HEK293T (cell line): ENCODE measurements at regions not wholly inside any gene's neighbourhood (a gene's known extent, or its start where the extent isn't known, plus 50 kb on each side); places are given as distances from the start of the nearest gene placed in this dataset.
A peak's percentile ranks its signal among the peaks of the same experiment; 100 is the strongest.

Experiments used
- CTCF ChIA-PET: fragments of 350-600 bp; formaldehyde crosslinking; extraction: SDS; loops from one replicate; lab custom pipeline; 2021; ENCODE audit warnings: antibody characterized with exemption, inconsistent platforms; lab: Yijun Ruan, JAX
- POLR2A ChIA-PET: fragments of 350-600 bp; formaldehyde crosslinking; extraction: SDS; loops from one replicate; lab custom pipeline; 2020; ENCODE audit warnings: antibody characterized with exemption, inconsistent platforms; lab: Yijun Ruan, JAX
- DNase-seq: peaks from one replicate; pipeline ENCODE4 v3.0.0; 2012; ENCODE audit warnings: mixed read lengths; ENCODE audit errors: extremely low spot score
- ARNT ChIP-seq: fragments of 450-650 bp; IDR thresholded peaks from 2 replicates; pipeline ENCODE4 v1.6.1; 2017; ENCODE audit warnings: mild to moderate bottlenecking
- BHLHE40 ChIP-seq: fragments of 450-650 bp; IDR thresholded peaks from 2 replicates; pipeline ENCODE4 v1.6.1; 2016; ENCODE audit warnings: mild to moderate bottlenecking, moderate library complexity, borderline replicate concordance
- CTBP1 ChIP-seq: fragments of 450-650 bp; IDR thresholded peaks from 2 replicates; pipeline ENCODE4 v1.6.1; 2016; ENCODE audit warnings: borderline replicate concordance
- ELF4 ChIP-seq: fragments of 450-650 bp; IDR thresholded peaks from 2 replicates; pipeline ENCODE4 v1.6.1; 2017; ENCODE audit warnings: antibody characterized with exemption
- FOXA1 ChIP-seq: fragments of 450-650 bp; IDR thresholded peaks from 2 replicates; pipeline ENCODE4 v1.6.1; 2016; ENCODE audit warnings: mild to moderate bottlenecking
- FOXK2 ChIP-seq: fragments of 450-650 bp; IDR thresholded peaks from 2 replicates; pipeline ENCODE4 v1.6.1; 2016; ENCODE audit warnings: mild to moderate bottlenecking
- FOXM1 ChIP-seq: fragments of 450-650 bp; IDR thresholded peaks from 2 replicates; pipeline ENCODE4 v1.6.1; 2017; ENCODE audit warnings: mild to moderate bottlenecking, borderline replicate concordance
- HDGF ChIP-seq: fragments of 450-650 bp; IDR thresholded peaks from 2 replicates; pipeline ENCODE4 v1.6.1; 2017; ENCODE audit warnings: antibody characterized with exemption, borderline replicate concordance
- L3MBTL2 ChIP-seq: fragments of 450-650 bp; conservative IDR thresholded peaks from 2 replicates; pipeline ENCODE4 v1.6.1; 2016; ENCODE audit warnings: mild to moderate bottlenecking
- LEF1 ChIP-seq: fragments of 450-650 bp; IDR thresholded peaks from 2 replicates; pipeline ENCODE4 v1.6.1; 2017; ENCODE audit warnings: mild to moderate bottlenecking, borderline replicate concordance
- NFRKB ChIP-seq: fragments of 450-650 bp; IDR thresholded peaks from 2 replicates; pipeline ENCODE4 v1.6.1; 2016; ENCODE audit warnings: mild to moderate bottlenecking, moderate library complexity
- PKNOX1 ChIP-seq: fragments of 450-650 bp; IDR thresholded peaks from 2 replicates; pipeline ENCODE4 v1.6.1; 2016
- SP1 ChIP-seq: fragments of 450-650 bp; IDR thresholded peaks from 2 replicates; pipeline ENCODE4 v1.6.1; 2017
- SUZ12 ChIP-seq: fragments of 450-650 bp; IDR thresholded peaks from 2 replicates; pipeline ENCODE4 v1.6.1; 2016; ENCODE audit warnings: mild to moderate bottlenecking
- TARDBP ChIP-seq: fragments of 450-650 bp; IDR thresholded peaks from 2 replicates; pipeline ENCODE4 v1.6.1; 2016
- ZNF384 ChIP-seq: fragments of 450-650 bp; IDR thresholded peaks from 2 replicates; pipeline ENCODE4 v1.6.1; 2016

GRCh38 chr10:44733501-44734488, 177.3 kb upstream of the TMEM72 start:
- TF ChIP-seq PKNOX1 = no peak
- TF ChIP-seq NFRKB = no peak
- no peak for TF ChIP-seq CTBP1
- no peak for TF ChIP-seq FOXK2
- TF ChIP-seq LEF1 = no peak
- TF ChIP-seq SUZ12 = no peak
- no peak for TF ChIP-seq HDGF
- no peak for TF ChIP-seq L3MBTL2
- TF ChIP-seq FOXA1 = no peak
- TF ChIP-seq SP1 = no peak
- no peak for TF ChIP-seq ELF4
- no peak for TF ChIP-seq BHLHE40
- no peak for TF ChIP-seq FOXM1
- TF ChIP-seq ZNF384 = no peak
- ChIA-PET CTCF (interaction anchor here (0.6 kb wide), 1 partner anchor 61 kb away, joined by 3 read pairs; no protein-coding TSS in a partner anchor), POLR2A (no interaction called here)
- no peak for DNase-seq

GRCh38 chr10:44742248-44742647, 168.9 kb upstream of the TMEM72 start:
- TF ChIP-seq ZNF384 = no peak
- TF ChIP-seq PKNOX1 = peak; percentile 76
- ChIA-PET POLR2A (no interaction called here), CTCF (no interaction called here)
- no peak for DNase-seq

GRCh38 chr10:44743535-44743934, 167.6 kb upstream of the TMEM72 start:
- no peak for DNase-seq
- ChIA-PET CTCF (no interaction called here), POLR2A (no interaction called here)
- no peak for TF ChIP-seq NFRKB
- TF ChIP-seq SP1 = no peak
- no peak for TF ChIP-seq FOXK2
- TF ChIP-seq CTBP1 = no peak
- no peak for TF ChIP-seq PKNOX1
- TF ChIP-seq TARDBP = no peak
- TF ChIP-seq ARNT = no peak
- TF ChIP-seq FOXA1 = no peak
- no peak for TF ChIP-seq L3MBTL2
- no peak for TF ChIP-seq HDGF
- no peak for TF ChIP-seq SUZ12
- TF ChIP-seq LEF1 = no peak
- no peak for TF ChIP-seq ZNF384
- TF ChIP-seq BHLHE40 = no peak
- no peak for TF ChIP-seq ELF4
- TF ChIP-seq FOXM1 = no peak

GRCh38 chr10:44745920-44746319, 165.2 kb upstream of the TMEM72 start:
- no peak for DNase-seq
- CTCF ChIA-PET = no interaction called here
- POLR2A ChIA-PET = no interaction called here
- TF ChIP-seq BHLHE40 (no peak), PKNOX1 (no peak), NFRKB (no peak), FOXK2 (no peak), FOXM1 (no peak), ZNF384 (no peak), SP1 (no peak), ELF4 (no peak), SUZ12 (no peak), L3MBTL2 (no peak), LEF1 (no peak), HDGF (no peak), FOXA1 (no peak), ARNT (no peak), TARDBP (no peak), CTBP1 (no peak)

- TF ChIP-seq HDGF (no peak), SUZ12 (no peak), FOXK2 (no peak), LEF1 (no peak), FOXM1 (no peak), FOXA1 (no peak), SP1 (no peak), L3MBTL2 (no peak), ARNT (no peak), CTBP1 (no peak), BHLHE40 (no peak), NFRKB (no peak), ZNF384 (no peak), PKNOX1 (no peak)
- ChIA-PET POLR2A (no interaction called here), CTCF (no interaction called here)
- no peak for DNase-seq
Observed at GRCh38 chr10:44747593-44748172, 163.5 kb upstream of the TMEM72 start.
